ENCODE measurements at regions not wholly inside any gene's neighbourhood (a gene's known extent, or its start where the extent isn't known, plus 50 kb on each side); places are given as distances from the start of the nearest gene placed in this dataset.

- DNase-seq = no peak
These were observed 103.7 kb upstream of the TARS1 start for GRCh38 chr5:33336891-33337636.

GRCh38 chr5:33337637-33337992 lies 103.2 kb upstream of the TARS1 start:
- no peak for DNase-seq

DNA sequence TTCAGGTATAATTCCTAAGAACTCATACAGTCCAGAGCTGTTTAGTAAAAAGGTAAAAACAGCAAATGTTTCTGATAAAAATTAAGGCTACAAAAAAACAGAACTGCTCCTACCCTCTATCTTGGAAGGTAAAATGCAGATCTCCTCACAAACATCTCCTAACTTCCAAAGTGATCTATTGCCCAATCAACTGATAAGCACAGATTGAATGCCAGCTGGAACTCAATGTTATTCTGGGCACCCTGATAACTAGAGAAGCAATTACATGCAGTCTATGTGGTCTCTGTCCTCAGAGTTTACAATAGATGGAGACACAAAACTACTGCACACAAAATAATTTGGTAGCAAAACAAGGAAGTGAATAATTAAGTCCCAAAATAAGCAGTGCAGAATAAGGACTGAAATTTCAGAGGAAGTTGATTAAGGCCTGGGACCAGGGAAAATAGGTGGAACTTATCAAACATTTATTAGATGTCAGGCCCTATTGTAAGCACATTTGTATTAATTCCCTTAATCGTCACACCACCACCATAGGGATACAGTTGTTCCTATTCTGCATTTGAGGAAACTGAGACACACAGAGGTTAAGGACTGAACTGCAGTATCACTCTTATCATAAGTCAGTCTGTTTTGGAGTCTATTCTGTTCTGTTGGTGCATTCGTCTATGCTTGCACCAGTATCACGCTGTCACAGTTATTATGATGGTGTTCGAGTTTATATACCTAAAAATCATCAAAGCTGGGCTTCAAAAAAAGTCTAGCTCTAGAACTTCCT lies 102.2 kb upstream of the TARS1 start:
- DNase-seq = no peak

DNA sequence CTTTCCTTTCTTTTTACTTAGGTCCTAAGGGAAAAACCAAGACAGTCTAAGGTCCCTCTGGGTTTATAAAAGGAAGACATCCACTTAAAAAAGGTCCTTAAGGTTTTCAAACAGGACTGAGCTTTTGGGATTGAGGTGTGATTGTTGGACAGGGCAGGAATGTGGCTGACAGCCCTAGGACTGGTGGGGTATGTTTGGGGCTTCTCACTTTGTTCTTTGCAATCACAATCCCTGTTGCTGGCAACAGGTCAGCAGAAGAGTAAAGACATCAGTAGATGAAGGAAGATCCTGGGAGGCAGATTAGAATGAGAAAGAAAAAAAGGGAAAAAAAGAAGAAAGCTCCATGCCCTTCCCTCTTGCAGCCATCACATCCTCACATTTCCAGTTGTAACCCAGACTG lies 101.4 kb upstream of the TARS1 start:
- DNase-seq = no peak

- no peak for DNase-seq
These were observed 100.6 kb upstream of the TARS1 start for GRCh38 chr5:33340195-33340594.

GRCh38 chr5:33341351-33341750 lies 99.4 kb upstream of the TARS1 start:
- no peak for DNase-seq

GRCh38 chr5:33343676-33344327 lies 97.0 kb upstream of the TARS1 start:
- no peak for DNase-seq

DNA sequence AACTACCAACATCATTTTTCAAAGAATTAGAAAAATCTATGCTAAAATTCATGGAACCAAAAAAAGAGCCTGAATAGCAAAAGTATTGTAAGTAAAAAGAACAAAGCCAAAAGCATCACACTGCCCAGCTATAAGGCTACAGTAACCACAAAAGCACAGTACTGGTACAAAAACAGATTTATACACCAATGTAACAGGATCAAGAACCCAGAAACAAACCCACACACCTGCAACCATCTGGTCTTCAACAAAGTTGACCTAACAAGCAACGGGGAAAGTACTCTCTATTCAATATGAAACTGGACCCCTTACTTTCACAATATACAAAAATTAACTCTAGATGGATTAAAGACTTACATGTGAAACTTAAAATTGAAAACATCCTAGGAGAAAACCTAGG lies 94.2 kb upstream of the TARS1 start:
- no peak for DNase-seq

- no peak for DNase-seq
These were observed 79.0 kb upstream of the TARS1 start for GRCh38 chr5:33361781-33362180.

DNA sequence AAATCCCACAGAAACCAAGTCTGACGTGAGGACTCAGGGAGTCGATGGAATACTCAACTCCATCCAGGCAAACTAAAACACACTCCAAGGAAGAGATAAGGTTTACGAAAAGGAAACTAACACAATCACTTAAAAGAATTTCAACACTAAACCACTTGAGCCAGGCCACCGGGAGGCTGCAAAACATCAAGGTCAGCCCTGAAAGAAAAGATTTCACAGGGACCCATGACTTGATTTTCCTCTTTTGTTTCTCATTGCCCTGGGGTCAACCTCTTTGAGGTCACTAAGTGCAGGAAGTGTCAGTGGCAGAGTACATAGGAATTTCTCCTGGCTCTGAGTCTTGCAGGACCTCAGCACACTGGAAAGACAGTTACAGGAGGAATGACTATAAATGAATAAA lies 77.8 kb upstream of the TARS1 start:
- DNase-seq = no peak

DNA sequence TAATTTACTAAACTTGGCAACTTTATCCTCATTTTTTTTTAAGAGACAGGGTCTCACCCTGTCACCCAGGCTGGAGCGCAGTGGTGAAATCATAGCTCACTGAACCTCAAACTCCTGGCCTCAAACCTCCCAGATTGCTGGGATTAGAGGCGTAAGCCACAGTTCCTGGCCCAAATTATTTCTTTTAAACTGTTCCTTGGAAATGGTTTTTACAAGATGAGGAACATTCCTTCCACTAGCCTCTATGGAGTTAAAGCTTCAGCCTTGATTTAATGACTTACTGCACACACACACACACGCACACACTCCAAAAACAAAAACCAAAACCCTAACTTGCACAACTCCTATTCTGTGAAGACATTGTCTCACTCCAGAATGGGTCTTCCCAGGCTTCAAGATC lies 77.2 kb upstream of the TARS1 start:
- no peak for DNase-seq

- no peak for DNase-seq
These were observed 76.4 kb upstream of the TARS1 start for GRCh38 chr5:33364406-33364805.

- no peak for DNase-seq
These were observed 73.3 kb upstream of the TARS1 start for GRCh38 chr5:33367416-33367815.

DNA sequence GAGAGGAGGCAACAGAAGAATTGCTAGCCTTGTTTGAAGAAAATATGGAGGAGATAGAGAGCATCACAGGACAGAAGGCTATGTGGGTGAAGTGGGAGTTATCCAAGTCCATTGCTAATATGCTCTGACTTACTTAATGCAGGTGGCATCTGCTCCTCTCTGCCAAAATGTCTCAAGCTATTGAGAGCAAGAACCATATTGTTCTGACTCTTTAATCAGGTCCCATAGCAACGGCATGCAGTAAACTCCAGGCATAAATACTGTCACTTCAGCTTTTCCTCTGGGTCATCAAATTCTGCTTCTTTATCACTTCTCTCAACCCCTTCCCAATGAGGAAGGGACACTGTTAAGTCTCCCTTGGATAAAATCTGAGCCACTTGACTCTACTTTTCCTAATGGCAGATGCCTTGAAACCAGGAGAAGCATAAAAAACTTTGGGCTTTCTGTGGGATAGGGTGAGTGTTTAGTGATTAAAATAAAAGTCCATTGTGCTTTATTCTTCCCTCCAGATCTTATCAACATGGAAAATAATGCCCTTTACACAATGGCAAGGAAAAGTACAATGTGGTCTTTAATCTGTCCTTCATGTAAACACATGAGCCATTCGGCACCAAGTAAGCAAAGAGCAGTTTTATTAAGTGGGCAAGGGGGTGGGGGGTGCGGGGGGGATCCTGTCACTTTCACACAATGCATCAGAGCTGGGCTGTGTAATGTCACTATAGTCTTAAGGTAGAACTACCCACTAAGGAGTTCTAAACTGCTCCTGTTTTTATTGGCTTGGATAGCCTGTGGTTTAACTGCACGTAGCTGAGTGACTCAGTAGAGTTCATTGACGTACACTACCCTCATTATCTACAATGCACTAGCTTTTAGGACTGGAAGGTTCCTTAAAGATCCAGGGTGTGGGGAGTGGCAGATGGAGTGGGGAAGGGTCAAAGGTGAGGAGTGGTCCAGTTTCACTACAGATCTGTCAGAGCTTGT lies 71.0 kb upstream of the TARS1 start:
- DNase-seq = no peak

DNA sequence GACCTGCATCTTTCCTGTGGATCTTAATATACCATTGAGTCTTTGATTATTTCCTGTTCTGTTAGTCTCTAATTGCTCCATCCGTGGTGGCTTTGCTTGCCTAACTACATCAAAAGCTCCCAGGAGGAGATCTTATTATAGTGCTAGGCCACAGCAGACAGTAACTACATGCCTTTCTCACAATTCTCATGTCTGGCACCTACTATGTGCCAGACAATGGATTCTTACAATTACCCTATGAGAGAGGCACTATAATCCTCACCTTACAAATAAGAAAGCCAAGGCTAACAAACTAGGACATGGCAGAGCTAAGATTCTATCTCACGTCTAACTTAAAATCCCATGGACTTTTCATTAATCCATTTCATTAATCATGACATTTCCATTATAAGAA lies 70.3 kb upstream of the TARS1 start:
- DNase-seq = no peak

DNA sequence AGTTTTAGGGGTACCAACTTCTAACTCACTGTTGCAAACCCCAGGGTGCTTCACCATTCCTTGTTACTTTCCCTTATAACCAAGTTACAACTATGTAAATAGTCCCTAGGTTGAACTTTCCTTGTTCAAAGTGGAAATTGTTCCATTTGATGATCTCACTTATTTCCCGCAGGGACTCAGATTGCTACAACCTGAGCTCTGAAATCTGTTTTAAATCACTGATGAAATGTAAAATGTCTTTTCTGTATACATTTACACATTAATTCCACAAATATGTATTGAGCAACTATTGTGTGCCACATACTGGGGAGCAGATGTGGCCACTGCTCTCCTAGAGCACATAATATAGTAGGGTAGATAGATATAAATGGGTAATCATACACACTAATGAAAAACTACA lies 69.1 kb upstream of the TARS1 start:
- DNase-seq = no peak

- no peak for DNase-seq
These were observed 67.9 kb upstream of the TARS1 start for GRCh38 chr5:33372721-33373472.

GRCh38 chr5:33375900-33376299 lies 64.9 kb upstream of the TARS1 start:
- DNase-seq = no peak

DNA sequence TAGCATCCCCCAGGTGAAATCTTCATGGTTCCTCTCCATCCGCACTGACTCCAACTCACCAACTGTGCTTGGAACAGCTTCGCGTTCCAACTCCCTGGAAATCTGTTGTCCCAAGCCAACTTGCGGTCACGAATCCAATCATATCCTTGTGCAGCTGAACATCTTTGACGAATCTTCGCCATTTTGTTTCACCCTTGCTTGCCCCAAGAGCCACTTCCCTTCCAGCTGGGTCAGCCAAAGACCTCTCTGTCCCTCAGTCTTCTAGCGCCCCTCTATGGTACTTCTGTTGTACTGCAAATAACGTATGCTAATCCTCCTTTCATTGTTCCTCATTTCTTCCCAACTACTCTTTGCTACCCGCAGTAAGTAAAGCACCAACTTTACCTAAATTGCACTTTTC lies 61.0 kb upstream of the TARS1 start:
- no peak for DNase-seq

DNA sequence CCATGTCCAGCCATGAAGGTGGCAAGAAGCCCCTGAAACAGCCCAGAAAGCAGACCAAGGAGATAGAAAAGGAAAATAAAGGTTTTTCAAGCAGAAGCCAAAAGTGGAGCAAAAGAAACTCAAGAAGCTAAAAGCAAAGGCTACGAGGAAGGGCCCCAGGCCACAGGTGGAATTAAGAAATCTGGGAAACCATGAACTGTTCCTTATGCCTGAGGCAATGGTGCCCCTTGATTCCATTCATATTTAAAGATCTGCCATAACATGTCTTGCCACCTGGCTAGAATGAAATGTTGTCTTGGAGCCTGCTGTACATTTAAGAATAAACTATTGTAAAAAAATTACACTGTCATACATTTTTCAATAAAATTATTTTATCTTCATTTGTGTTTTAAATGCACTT lies 59.5 kb upstream of the TARS1 start:
- DNase-seq = no peak
